Stimulated activated CD4-positive, alpha-beta T cell treated with anti-CD3 and anti-CD28 coated beads, Interleukin-1b, Interleukin-23, amount 100 ng/mL, for 48 hours (primary cell): ENCODE measurements at regions not wholly inside any gene's neighbourhood (a gene's known extent, or its start where the extent isn't known, plus 50 kb on each side); places are given as distances from the start of the nearest gene placed in this dataset.

Source experiments
- DNase-seq: peaks from one replicate; pipeline ENCODE4 v3.0.0-alpha.2; 2020

DNA sequence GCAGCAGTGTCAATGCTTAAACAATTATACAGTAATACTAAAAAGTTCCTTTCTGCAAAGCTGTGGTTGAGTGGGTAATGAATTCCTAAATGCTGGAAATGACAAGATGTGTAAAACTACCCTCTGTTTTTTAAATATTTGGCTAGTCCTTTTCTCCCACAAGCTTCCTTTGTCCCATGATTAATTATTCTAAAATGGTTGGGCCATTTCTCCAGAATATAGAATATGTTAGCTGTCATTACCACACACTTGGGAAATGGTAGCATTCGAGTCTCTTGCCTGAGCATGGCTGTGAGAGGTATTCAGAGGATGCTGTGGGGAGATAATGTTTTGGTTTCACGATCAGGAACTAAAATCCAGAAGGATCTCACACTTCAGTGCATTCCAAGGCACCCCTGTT is 1185.8 kb downstream of the UQCRFS1 start:
- DNase-seq, result no peak

DNA sequence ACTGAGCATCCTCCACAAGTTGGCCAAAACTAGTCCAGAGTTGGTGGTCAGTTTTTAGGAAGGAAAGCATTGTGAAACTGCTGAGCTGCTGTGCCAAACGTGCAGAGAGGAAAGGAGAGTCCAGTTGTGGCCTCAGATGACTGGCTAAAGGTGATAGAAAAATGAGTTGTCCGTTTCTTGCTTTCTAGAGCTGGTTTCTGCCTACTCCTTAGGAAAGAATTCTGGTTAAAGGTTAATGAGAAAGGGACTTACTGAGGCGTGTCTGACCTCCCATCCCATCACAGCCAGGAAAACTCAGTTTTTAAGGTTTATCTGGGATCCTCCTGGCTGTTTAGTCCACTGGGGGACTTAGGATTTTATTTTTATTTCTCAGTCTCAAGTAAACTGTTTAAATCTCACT is 1186.3 kb downstream of the UQCRFS1 start:
- no peak for DNase-seq

DNA sequence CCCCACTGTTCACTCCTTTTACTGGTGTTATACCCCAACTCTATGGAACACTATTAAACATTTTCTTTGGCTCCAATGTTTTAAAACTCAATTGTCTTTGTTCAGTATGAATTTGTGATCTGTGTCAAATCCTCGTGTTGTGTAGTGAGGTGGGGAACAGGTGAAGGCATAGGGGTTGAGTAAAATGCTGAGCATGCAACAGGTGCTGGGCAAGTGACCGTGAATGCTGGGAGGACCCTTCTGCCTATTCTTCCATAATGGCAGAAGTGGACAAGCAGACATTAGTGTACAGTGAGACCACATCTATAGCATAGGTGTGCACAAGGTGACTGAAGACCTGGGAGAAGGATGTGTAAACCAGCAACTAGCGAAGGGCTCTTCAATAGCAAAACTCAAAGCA is 1188.0 kb downstream of the UQCRFS1 start:
- no peak for DNase-seq

DNA sequence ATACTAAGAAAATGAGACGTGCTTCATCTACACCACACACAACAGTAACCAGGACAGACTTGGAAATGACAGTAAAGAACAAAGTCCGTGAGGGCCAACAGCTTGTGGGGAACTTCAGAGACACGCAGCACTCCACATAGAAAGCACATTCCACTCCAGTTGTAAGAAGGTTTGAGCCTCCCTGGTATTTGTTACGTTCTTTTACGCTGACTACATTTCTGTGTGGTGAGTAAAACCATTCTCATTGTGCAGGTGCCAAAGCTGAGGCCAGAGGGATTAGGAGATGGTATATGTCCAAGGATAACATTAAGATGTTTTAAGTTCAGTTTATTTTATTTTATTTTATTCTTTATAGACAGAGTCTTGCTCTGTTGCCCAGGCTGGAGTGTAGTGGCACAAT is 1189.9 kb downstream of the UQCRFS1 start:
- no peak for DNase-seq

DNA sequence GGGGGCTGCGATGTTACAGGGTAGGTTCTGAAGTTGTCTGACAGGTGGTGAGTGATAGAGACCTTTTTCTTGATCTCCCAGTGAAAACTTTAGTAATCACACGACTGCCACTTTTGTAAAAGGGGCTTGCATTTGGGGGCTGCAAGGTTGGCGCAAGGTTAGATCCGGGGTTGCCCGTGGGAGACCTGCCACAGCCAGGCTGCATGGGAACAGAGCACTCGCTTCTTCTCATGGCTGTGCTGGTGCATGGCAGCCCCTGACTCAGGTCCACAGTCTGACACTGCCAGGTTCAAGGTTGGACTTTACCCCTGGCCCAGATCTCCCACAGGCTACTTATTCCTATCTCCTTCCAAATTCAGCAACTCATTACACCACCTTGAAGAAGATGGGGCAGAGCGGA is 1190.4 kb downstream of the UQCRFS1 start:
- no peak for DNase-seq

DNA sequence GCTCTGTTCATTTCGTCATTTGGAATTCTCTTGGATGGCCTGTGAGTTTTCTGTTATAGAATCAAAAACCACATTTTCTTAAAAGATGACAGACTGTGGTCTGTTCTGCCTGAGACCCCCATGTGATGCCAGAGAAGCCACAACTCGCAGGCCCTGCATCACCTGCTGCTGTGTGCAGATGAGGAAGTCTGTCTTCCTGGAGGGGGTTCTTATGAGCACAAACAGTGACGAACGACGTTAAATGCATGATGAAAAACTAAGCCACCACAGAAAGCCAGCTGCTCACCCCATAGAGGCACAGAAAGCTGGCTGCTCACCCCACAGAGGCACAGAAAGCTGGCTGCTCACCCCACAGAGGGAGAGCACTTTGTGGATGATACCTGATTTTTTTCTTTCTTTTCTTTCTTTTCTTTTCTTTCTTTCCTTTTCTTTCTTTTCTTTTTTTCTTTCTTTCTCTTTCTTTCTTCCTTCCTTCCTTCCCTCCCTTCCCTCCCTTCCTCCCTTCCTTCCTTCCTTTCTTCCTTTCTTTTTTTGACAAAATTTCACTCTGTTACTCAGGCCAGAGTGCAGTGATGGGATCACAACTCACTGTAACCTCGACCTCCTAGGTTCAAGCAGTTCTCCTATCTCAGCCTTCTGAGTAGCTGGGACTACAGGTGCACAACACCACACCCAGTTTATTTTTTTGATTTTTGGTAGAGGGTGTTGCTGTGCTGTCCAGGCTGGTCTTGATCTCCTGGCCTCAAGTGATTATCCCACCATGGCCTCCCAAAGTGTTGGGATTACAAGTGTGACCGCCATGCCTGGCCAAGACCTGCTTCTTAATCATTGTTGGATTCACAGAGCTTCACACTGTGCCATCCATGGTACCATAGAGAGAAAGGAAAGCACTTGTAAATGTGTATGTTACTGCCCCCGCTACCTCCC is 1191.4 kb downstream of the UQCRFS1 start:
- no peak for DNase-seq

DNA sequence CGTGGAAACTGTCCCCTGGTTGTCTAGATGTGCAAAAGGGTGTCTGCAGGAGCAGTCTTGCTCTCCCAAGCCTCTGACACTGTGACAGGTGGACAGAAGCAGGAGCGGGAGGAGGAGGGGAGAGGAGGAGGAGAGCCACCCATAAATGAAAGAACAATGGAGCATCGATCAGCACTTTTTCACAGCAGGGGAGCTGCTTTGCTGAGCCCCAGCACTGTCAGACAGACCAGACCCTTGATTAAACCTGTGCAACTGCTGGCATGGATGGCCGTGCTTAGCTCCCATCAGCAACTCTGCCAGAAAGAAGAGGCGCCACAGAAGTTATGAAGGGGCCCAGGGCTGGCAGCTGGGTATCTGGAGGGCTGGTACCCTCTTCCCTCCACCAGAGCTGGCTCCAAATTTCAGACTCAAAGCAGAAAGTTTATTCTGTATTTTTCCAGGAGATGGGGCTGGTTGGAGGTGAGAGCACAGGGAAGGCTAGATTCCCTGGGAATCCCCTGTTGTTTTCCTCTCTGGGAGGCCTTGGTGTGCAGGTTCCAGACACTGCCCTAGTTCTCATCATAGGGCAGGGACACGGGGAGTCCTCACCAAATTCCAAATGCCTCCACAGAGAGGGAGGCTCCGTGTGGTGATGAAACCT is 1192.2 kb downstream of the UQCRFS1 start:
- DNase-seq, result no peak

DNA sequence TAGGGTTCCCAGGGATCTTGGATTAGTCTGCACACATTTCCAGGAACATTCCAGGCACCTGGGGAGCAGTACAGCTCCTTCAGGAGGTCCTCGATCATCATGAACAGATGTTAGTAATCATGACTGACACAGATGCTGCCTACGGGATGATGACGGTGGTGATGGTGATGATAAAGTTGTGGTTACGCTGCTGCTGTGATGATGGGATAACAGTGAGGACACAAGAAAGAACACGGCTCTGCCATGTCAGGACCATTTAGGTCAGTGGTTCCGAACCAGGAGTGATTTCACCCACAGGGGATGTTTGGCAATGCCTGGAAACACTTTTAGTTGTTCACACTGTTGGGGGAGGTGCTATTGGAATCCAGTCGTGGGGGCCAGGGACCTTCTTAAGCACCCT is 1193.0 kb downstream of the UQCRFS1 start:
- no peak for DNase-seq

DNA sequence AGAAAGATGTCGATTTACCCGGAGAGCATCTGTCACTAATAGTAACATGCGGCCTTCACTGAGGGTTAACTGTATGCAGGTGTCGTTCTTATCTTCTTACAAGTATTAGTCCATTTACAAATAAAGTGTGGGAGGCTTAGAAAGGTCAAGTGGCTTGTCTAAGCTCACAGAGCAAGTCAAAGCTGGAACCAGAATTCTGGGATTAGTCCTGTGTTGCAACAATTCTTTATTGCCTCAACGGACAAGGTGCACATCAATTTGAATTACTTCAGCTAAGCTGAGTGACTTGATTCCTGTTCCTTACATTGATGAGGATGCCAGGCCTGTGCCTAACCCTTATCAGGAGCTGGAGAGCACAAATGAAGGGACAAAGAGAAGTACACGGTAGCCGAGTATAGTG is 1193.6 kb downstream of the UQCRFS1 start:
- DNase-seq, result no peak

DNA sequence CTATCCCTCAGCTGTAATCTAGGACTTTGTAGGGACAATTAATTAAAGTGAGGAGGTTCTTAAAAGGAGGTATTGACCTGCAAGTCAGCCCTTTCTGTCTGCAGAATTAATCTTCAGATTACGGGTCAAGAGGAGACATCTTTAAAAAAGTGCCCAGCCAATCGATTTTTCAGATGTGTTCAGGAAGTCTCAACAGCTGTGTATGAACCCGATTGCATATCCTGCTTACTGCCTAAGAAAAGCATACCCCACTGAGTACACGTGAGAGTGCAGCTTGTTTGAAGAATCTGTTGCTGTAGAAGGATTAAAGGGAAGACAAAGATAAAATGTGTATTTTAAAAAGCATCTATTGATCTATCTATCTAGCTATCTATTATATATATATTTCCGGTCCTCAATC is 1194.5 kb downstream of the UQCRFS1 start:
- no peak for DNase-seq

DNA sequence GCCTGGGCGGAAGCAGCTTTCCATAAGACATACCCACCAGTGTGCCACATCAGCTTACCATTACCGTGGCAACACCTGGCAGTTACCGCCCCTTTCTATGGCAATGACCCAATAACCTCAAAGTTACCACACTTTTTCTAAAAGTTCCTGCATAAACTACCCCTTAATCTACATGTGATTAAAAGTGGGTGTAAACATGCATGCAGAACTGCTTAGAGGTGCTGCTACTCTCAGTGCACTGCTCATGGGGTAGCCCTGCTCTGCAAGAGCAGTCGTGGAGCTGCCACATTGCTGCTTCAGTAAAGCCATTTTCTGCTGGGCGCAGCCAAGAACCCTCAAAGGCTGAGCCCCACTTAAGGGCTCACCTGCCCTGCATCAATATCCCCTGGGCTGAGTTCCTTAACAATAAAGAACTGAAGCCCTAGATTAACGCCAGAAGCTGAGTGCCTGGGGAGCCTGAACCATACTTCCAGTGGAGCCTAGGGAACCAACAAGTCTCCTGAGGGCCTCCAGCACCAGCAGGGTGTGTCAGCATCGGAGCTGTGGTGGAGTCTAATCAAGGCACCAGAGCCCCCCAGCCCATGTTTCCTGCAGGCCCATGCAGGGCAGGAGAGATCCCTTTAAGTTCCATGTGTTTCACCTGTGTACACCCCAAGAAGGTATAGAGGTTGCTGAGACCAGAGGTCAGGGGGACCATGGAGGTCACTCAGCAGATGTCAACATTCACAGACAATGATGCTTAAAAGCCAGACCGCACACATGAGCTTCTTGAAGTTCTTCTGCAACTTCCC is 1198.1 kb downstream of the UQCRFS1 start:
- DNase-seq, result no peak

DNA sequence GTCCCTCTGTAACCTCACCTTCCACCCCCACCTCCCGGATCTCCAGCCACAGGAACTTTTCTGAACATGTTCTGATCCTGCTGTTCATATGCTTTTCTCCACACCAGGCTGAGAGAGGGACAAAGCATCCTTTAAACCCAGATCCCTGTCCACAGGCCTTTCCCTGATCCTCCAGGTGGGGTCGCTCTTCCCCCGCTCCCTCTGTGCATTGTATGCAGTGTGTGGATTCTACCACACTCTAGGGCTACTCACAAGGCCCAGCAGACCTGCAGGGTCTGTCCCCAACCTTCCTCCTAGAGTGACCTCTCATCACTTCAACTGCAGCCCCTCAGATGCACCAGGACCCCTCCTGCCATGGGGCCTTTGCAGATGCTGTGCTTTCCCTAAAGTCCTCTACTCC is 1200.6 kb downstream of the UQCRFS1 start:
- DNase-seq, result no peak

DNA sequence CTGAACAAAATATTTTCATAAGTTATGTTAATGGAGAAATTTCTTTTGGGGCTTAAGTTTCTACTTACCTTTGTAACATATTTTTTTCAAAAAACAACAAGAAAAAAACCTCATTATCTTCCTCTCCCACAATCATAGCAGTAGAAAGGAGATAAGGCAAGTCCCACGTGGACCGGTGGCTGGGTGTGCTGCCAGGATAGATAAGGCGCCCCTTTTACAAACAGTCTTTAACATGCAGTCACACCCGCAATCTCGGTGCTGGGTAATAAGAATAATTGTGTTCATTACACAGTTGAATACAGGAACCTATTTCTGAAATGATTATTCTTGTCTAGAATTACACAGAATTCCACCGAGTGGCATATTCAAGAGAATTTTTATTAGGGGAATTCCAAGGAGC is 1202.3 kb downstream of the UQCRFS1 start:
- no peak for DNase-seq

DNA sequence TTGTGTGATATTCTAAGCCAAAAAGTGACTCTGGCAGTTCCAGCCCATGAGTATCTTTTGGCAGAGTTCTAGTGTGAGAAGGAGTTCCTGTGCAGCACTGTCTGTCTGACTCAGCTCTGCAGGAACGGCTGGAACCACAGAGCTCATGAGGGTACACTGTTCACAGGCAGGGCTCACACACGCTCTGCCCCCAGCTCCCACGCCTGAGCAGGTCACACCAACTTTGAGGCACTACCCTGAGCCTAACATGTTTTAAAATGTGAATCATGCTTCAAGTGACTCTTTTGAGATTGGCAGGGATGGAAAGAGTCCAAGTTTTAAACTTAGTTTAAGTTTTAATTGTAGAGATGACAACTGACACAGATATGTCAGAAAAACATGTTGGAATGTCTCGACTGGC is 1203.3 kb downstream of the UQCRFS1 start:
- no peak for DNase-seq

DNA sequence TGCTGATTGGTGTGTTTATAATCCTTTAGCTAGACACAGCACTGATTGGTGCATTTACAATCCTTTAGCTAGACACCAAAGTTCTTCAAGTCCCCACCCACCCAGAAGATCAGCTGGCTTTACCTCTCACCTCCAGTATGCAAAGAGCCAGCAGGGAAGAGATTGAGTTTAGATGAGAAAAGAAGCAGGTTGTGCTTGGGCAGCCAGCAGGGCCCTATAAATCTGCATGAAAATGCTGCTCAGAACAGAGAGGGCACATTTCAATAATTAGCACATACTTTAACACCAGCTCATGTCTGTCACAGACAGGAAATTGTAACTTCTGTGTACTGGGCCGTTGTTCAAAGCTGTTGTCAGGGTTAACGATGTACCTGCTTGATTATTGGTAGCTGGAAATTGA is 1204.3 kb downstream of the UQCRFS1 start:
- DNase-seq, result no peak

DNA sequence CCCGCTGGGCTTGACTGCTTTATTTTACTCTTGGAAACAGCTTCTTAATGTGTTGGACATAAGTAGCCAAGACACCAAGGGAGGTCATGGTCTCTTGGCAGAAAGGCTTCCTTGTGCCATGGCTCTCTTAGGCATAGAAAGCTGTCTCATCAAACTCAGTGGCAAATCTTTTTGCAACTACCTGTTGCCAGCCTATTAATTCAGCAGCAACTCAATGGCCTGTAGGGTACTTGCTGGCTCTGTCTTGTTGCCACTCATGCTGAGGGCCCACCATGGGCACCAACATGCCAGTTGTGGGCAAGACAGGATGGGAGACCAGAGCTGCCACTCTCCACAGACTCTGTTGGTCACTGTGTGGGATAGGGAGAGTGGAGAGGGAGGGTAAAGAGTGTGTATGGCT is 1209.4 kb downstream of the UQCRFS1 start:
- DNase-seq, result no peak

DNA sequence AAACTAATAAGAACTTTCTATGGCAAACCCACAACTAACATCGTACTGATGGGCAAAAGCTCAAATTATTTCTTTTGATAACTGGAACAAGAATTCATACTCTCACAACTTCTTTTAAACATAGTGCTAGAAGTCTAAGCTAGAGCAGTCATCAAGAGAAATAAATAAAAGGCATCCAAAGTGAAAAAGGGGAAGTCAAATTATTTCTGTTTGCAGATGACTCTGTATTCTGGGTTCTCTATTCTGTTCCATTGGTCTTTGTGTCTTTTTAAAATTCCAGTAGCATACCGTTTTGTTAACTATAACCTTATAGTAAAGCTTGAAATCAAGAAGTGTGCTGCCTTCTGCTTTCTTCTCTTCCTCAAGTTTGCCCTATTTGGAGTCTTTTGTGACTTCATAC is 1215.9 kb downstream of the UQCRFS1 start:
- no peak for DNase-seq

DNA sequence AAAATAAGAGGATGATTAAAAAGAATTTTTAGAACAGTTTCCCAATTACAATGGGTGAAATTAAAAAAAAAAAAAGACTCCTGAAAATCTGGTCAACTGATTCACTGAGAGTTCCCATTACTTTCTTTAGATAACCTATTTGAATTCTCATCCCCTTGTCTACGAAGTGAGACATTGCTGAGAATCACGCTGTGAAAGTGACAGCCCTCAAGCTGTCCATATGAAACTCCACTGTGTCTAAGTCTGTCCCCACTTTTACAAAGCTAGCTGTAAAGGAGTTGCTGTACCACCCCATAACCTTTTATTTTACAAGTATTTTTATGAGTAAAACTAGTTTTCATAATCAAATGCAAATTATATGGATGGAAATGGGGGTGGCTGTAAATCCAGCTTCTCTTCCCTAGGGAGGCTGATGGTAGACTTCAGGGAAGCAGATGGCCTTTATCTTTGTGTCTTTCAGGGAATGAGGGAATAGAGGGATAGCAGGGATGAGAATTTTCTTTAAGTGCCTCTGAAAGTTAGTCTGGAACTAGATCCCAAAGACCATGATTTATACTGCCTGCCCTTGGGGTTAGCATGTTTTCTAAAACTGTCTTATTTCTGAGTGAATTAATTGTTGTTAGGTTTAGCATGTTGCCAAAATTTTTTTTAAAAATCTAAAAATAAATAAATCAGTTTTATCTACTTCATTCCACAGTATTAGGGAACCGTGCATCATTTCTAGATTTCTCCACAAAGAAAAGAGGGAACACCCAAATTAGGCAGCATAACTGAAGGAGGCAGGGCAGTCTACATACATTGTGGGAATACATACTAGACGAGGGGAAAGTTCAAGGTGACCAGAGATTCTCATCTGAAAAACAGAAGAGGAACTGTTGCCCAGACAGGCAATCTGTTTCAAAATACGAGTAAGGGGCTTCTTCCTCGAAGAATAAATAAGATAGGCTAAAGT is 1219.1 kb downstream of the UQCRFS1 start:
- DNase-seq, result no peak

DNA sequence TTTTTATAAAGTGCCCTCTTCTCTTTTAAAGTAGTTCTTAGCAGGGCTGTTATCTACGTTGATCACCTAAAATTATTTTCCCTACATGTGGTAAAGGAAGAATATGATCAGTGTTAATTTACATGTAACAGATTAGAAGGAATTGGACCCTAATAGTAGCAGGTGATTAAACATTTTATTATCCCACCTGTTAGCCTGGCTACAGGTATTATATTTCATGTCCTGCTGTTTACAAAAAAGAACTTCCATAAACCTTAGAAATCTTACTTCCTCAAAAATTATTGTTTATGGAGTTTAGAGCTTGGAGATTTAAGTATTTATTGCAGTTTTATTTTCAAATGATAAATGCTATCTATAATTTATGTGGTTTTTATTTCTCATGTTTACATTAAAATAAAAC is 1226.7 kb downstream of the UQCRFS1 start:
- DNase-seq, result no peak

DNA sequence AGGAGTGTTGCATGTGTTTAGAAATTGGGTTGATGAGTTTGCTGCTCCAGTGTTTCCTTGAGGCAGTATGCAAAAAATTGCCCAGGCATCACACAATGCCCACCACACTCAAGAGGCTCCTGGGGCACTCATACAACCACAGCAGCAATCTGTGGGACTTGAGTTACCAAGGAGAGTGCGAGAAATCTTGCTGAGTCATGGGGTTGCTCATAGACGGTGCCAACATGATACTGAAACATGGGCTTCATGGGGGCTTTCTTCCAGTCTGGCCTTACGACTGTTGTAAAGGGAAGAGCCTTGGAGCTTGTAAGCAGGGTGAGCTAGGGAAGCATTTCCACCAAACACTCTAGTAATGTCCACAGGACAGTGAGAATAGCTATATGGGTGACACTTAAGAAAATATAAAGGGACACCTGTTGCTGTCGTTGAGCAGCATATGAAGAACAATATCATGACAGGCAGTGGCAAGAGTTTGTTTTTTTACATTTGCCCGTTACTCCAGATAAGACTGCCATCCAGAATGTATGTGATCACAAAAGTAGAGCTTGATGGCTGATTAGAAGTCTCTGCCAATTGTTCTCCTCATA is 1237.4 kb downstream of the UQCRFS1 start:
- DNase-seq, result no peak

DNA sequence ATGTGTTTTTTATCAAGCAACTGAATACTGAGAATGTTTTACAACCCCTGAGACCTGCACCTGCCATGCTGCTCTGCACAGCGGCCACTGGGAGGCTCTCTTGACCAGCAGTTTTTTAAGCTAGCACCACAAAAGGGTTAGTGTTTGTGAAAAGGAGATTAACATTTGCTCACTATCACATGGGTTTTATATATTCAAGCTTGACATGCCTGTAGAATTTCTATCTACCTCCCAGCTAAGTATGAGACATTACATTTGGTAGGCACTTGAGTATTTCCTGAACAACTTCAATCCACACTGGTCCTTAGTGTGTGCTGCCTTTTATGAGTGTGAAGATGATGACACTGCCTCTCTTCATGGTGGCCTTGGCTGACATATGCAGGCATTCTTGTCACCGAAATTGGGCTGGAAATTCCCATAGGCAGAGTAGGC is 1238.9 kb downstream of the UQCRFS1 start:
- DNase-seq, result no peak
